Stimulated activated CD8-positive, alpha-beta memory T cell treated with anti-CD3 and anti-CD28 coated beads, Interleukin-2, amount 100 ng/mL, for 1 hour (primary cell): ENCODE measurements at regions not wholly inside any gene's neighbourhood (a gene's known extent, or its start where the extent isn't known, plus 50 kb on each side); places are given as distances from the start of the nearest gene placed in this dataset.
"Not testable (repeated sequence)": the region's sequence is repeated elsewhere in the genome, so short reads cannot be mapped to it uniquely, and the experiment has no call there.

Experiments
- DNase-seq, 2 donors: peaks; one replicate each; pipeline ENCODE4 v3.0.0-alpha.2; 2020; ENCODE audit warnings: low read depth in 2 of 2

DNA sequence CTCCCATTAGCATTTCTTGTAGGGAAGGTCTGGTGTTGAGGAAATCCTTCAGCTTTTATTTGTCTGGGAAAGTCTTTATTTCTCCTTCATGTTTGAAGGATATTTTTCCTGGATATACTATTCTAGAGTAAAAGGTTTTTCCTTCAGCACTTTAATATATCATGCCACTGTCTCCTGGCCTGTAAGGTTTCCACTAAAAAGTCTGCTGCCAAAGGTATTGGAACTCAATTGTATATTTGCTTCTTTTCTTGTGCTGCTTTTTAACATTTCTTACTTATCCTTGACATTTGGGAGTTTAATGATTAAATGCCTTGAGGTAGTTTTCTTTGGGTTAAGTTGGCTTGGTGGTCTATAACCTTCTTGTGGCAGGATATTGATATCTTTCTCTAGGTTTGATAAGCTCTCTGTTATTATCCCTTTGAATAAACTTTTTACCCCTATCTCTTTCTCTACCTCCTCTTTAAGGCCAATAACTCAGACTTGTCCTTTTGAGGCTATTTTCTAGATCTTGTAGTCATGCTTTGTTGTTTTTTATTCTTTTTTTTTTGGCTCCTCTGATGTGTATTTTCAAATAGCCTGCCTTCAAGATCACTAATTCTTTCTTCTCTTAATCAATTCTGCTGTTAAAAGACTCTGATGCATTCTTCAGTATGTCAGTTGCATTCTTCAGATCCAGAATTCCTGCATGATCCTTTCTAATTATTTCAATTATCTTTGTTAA is 225.0 kb upstream of the ZNF217 start:
- DNase-seq, result no peak

DNA sequence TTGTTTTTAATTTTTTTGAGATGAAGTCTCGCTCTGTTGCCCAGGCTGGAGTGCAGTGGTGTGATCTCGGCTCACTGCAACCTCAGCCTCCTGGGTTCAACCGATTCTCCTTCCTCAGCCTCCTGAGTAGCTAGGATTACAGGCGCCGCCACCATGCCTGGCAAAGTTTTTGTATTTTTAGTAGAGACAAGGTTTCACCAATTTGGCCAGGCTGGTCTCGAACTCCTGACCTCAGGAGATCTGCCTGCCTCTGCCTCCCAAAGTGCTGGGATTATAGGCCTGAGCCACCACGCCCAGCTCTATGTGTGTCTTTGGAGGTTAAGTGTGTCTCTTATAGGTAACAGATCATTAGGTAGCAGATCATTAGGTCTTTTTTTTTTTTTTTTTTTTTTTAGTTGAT is 223.9 kb upstream of the ZNF217 start:
- DNase-seq, result not testable (repeated sequence)

DNA sequence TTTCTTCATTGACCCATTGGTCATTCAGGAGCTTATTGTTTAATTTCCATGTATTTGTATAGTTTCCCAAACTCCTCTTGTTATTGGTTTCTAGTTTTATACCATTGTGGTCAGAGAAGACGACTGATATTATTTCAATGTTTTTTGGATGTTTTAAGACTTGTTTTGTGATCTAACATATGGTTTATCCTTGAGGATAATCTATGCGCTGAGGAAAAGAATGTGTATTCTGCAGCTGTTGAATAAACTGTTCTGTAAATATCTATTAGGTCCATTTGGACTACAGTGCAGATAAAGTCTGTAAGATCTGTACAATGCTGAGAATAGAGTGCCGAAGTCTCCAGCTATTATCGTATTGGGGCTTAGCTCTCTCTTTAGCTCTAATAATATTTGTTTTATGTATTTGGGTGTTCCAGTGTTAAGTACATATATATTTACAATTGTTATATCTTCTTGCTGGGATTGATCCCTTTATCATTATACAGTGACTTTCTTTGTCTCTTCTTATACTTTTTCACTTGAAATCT is 223.3 kb upstream of the ZNF217 start:
- DNase-seq, result no peak

DNA sequence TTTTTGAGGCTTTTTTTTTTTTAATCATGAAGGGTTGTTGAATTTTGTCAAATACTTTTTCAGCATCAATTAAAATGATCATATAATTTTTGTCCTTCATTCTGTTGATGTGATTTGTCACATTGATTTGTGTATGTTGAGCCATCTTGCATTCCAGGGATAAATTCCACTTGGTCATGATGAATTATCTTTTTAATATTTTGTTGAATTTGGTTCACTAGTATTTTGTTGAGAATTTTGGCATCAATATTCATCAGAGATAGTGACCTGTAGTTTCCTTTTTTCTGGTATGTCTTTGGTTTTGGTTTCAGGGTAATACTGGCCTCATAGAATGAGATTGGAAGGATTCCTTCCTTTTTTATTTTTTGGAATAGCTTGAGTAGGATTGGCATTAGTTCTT is 221.9 kb upstream of the ZNF217 start:
- DNase-seq, result no peak

DNA sequence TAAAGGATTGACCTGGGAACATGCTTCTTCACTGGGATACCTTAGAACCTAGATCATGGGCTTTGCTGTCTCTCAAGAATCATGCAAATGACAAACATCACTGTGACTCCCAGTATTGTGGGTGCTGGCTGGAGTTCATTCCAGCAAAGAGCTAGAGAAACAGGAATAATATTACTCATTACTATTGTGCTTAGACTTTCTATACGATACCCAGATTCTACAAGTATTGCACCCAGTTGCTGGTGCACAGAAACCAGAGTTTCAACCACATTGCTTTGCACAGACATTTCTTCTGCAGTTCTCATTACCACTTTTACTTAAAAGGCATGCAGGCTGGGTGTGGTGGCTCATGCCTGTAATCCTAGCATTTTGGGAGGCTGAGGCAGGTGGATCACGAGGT is 220.4 kb upstream of the ZNF217 start:
- DNase-seq, result no peak

DNA sequence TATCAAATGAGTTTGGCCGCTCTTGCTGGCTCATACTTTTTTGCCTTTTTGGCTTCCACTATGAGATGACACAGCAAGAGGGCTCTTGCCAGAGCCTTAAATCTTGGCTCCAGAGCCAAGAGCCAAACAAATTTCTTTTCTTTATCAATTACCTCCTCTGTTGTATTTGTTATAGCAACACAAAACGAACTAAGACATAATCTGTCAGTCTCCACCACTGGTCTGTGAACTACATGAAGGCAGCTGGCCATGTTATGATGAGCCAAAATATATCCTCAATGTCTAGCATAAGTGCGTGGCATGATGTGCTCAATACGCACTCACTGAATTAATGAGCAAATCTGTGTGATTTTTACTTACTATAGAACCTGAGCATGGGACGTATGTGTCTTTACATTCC is 220.0 kb upstream of the ZNF217 start:
- DNase-seq, result no peak

DNA sequence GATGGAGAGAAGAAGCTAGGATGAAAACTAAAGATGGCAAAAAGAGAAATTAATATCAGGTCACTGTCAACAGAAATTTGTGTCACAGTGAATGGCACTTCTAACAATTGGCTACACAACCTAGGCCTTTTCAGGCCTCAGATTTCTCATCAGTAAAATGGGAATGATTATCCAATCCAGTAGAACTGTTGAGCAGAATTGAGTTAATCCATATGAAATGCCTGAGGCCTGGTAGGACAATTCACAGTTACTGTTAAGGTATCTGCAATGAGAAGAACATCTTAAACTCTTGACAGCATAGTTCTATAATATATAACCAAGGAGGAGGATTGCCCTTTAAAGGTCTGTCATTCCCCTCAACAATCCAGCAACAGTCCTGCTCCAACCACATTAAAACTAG is 217.9 kb upstream of the ZNF217 start:
- no peak for DNase-seq

DNA sequence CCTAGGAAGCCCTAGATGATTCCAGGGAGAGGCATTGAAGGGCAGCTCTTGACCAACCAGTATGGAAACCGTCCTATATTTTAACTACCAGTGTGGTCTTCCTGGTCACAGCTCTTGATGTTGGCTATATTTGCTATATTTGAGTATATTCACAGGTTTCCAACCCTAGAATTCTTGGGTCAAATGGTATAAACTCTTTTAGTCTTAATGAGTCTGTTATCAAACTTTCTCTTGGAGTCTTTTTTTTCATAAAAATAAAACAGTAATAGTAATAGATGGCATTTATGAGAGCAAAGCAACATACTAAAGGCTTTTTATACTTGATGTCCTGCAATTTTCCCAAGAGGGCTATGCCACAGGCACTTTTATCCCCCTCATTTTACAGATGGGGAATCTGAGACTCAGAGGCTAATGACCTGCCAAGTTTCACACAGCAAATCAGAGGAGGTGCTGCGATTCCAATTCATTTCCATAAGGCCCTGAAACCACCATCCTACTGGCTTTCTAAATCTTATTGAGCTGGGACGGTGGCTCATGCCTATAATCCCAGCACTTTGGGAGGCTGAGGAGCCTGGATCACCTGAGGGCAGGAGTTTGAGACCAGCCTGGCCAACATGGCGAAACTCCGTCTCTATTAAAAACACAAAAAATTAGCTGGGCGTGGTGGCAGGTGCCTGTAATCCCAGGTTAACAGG is 217.2 kb upstream of the ZNF217 start:
- DNase-seq, result no peak

DNA sequence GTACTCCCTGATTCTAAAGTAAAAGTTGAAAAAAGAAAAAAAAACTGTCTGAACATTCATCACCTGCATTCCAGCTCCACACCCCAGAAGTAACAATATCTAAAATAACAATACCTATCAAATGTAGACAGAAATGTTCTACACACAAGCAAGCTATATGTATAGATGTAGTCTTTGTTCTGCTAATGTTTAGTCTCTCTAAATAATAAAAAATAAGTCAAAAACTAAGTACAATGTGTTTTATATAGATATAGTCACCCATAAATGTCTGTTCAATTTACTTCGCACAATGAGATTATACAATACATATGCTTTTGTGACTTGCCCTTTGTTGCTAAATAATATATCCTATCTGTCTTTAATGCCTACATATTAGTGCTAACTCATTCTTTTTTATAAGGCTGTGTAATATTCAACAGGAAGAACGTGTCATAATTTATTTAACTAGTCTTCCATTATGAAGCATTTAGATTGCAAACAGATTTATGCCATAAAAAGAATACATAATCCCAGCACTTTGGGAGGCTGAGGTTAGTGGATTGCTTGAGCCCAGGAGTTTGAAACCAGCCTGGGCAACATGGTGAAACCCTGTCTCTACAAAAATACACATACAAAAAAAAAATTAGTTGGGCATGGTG is 216.2 kb upstream of the ZNF217 start:
- DNase-seq, result no peak

DNA sequence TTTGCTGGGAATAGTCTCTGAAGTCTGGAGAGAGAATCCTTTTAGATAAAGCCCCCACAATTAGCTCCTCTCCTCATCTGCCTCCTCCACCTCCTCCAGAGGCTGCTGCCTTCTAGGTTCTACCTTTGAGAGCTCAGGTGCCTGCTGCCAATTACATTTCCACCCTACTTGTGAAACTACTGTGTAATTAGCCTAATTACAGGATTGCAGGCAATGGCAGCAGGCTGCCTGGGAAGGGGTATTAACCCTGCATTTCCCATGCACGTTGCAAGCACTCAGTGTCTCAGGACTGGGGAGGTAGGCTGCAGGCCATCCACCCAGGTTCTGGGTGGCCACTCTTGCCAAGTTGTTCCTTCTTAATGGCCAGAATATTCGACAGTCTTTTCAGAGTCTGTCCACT is 215.6 kb upstream of the ZNF217 start:
- DNase-seq, result no peak

DNA sequence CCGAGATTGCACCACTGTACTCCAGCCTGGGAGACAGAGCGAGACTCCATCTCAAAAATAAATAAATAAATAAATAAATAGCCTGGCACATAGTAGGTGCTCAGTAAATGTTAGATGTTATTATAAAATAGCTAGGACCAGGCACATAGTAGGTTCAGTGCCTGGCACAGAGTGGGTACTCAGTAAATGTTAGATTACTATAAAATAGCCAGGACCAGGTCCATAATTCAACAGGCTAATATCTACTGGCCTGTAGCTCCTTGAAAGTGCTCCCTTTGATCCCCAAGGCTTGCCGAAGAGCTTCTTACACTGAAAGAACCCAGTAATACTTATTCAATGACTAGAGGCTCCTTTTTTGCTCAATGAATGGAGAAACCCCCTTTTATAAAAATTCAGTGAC is 215.1 kb upstream of the ZNF217 start:
- no peak for DNase-seq

DNA sequence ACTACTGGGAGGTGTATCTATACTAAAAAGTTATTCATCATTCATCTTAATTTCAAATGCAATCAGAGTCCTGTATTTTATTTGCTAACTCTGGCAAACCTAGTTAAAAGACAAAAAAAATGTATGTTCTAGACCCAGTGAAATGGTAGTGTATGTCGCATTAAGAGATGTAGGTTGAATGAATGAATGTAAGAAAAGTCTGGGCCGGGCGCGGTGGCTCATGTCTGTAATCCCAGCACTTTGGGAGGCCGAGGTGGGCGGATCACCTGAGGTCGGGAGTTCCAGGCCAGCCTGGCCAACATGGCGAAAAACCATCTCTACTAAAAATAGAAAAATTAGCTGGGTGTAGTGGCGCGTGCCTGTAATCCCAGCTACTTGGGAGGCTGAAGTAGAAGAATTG is 214.7 kb upstream of the ZNF217 start:
- not testable (repeated sequence) for DNase-seq

DNA sequence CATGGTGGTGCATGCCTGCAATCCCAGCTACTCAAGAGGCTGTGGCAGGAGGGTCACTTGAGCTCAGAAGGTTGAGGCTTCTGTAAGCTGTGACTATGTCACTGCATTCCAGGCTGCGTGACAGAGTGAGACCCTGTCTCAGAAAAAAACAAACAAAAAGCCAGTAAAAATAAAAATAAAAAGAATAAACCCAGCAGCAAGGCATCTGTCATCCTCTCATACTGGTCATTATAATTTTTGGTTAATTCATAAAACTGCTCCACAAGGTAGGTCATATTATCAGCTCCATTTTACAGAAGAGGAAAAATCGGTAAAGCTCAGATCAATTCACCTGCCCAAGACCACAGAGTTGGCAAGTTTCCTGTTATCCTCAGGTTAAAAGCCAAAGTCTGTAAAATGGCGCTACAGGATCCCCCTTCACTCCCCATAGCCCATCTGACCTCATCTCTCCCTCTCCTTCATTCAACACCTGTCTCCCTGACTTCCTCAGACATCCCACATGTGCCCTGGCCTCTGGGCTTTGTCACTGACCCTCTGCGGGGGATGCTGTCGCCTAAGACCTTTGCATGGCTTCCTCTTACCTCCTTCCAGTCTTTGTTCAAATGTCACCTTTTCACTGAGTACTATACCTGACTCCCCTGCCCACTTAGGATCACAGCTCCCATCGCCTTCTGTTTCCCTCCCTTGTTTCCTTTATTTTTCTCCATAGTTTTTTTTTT is 213.2 kb upstream of the ZNF217 start:
- DNase-seq, result no peak

DNA sequence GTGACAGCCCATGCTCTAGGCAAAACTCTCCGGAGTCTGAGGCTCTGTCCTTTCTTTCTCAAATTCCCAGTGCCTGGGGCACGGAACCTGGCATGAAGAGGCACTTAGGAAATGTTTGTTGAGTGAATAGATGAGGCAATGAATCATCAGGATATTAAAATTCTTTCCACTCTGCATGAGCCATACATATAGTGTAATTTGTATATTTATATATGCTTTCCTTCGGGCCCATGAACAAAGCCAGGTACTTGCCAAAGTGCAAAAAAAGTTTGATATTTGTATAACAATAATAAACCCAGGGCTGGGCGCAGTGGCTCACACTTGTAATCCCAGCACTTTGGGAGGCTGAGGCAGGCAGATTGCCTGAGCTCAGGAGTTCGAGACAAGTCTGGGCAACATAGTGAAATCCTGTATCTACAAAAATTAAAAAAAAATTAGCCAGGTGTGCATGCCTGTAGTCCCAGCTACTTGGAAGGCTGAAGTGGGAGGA is 212.3 kb upstream of the ZNF217 start:
- no peak for DNase-seq

DNA sequence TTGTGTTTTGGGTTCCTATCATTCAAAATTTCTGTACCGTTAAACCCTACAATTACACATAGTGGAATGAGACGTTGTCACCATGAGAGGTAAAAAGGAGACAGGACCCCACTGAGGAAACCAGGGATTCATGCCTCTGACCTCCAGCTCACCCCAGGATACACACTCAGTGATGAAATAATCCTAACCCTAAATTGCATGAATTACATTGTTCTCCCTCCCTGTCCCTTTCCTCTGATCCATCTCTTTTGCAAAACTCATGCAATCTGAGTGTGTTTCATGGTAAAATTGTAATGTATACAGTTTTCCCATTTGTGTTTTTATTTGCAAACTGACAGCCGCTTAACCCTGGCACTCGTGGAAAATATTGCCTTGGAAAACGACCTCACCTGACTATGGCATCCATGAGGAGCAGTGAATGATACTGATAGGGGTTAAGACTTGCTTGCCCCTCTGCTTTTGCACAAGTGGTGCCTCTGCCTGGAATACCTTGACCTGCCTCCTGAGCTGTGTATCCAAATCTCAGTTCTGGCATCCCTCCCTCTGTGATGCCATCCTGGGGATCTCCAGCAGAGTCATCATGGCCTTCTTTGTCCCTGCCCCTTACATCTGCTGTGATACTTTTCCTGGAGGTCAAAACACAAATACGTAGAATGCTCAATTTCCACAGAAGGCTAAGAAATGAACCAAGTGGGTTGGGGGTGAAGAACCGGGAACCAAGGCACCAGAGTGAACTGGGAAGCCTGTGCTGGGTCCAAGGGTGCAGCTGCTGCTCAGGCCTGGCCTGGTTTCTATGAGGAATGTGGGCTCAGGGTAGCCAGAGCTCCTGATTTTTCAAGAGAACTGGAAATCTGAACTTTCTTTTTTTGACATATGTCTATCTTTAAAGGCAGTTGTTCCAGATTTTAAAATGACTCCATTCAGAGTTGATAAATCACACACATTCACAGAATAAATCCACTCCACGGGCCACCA is 211.6 kb upstream of the ZNF217 start:
- DNase-seq, result no peak

DNA sequence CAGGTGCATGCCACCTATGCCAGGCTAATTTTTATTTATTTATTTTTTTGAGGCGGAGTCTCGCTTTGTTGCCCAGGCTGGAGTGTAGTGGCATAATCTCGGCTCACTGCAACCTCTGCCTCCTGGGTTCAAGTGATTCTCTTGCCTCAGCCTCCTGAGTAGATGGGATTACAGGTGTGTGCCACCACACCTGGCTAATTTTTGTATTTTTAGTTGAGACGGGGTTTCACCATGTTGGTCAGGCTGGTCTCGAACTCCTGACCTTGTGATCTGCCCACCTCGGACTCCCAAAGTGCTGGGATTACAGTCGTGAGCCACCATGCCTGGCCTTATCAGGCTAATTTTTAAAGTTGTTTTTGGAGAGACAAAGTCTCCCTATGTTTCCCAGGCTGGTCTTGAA is 210.7 kb upstream of the ZNF217 start:
- not testable (repeated sequence) for DNase-seq

DNA sequence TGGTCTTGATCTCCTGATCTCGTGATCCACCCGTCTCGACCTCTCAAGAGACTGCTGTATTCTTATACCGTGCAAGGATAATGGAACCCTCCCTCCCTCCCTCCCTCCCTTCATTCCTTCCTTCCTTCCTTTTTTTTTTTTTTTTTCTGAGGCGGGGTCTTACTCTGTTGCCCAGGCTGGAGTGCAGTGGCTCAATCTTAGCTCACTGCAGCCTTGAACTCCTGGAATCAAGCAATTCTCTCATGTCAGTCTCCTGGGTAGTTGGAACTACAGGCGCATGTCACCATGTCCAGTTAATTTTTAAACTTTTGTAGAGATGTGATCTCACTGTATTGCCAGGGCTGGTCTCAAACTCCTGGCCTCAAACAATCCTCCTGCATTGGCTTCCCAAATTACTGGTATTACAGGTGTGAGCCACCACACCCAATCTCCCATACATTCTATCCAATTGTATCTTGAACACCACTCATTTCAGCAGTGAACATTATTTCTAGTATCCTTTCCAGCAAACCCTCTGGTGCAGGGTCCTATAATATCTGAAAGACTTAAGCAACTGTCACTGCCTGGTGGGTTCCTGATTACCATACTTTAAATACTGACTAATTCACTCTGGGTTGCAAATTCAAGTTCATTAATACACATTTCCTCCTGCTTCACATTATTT is 210.0 kb upstream of the ZNF217 start:
- DNase-seq, result no peak

DNA sequence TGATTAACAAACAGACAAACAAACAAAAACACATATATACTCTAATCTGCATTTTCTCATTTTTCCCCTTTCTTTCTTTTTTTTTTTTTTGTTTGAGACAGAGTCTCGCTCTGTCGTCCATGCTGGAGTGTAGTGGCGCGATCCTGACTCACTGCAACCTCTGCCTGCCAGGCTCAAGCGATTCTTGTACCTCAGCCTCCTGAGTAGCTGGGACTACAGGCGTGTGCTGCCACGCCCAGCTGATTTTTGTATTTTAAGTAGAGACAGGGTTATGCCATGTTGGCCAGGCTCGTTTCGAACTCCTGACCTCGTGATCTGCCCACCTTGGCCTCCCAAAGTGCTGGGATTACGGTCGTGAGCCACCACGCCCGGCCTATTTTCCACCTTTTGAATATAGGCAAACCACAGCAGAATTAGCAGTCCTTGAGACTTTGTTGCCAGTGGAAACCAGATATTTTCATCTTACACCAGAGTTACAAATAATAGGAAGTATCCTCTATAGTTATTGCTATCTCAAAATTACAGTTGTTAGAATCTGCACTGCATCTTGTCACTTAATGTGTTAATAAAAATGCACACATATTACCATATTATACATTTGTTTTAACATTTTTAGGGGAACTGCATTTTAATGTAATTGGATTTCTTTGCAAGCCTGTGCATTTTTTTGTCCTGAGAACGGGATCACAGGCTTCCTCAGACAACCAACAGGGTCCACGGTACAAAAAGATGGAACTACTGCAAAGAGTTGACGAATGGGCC is 208.2 kb upstream of the ZNF217 start:
- DNase-seq, result no peak

DNA sequence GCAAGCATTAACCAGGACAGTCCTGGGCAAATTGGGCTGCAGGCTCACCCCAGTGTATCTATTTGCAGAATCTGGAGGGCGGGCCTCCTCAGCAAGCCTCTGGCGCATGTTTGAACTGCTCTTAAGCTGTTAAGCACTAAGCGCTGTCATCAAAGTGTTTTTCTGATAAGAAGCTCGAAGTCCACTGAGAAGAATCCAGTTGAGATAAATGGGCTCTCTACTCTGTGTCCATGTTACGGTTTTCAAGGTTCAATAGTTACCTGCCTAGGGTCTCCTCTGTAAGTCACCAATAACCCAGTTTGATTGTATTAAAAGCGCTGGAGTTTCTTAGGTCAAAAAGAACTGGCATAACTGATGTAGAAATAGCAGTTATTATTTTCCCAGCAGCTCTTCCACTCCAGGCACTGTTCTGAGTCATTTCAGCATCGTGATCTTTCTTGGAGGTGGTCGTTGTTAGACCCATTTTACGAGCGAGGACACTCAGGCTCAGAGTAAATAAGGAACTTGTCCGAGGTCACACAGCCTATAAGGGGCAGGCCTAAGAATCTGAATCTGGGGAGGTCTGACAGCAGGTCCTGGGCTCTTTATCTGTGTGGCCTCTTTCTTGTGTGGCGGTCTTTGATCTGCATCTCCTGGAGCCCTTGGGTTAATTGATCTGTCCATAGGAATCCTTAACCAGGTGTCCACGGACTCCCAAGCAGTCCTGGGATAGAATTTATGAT is 207.4 kb upstream of the ZNF217 start:
- no peak for DNase-seq
